DMS79 (cell line): ENCODE measurements at regions not wholly inside any gene's neighbourhood (a gene's known extent, or its start where the extent isn't known, plus 50 kb on each side); places are given as distances from the start of the nearest gene placed in this dataset.
"Not testable (repeated sequence)": the region's sequence is repeated elsewhere in the genome, so short reads cannot be mapped to it uniquely, and the experiment has no call there.

Source experiments
- DNase-seq: peaks from one replicate; lab custom pipeline; 2025; lab: John Stamatoyannopoulos, UW

DNA sequence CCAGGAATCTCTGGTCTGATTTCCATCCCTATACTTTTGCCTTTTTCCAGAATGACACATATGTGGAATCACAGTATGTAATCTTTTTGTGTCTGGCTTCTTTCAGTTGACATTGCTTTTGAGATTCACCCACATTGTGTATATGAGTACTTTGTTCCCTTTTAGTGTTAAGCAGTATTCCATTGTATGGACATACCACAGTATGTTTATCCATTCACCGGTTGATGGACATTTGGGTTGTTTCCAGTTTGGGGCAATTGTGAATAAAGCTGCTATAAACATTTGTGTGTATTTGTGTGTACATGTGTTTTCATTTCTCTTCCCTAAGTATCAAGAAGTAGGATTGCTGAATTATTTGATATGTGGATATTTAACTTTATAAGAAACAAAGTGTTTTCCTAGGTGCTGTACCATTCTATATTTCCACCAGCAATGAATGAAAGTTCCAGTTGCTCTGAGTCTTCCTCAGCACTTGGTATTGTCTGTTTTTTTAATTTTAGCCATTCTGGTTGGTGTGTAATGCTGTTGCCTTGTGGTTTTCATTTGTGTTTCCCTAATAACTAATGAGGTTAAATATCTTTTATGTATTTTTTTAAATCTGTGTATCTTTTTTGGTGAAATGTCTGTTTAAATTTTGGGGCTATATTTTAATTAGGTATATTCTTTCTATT is 203.5 kb upstream of the HAAO start:
- no peak for DNase-seq

DNA sequence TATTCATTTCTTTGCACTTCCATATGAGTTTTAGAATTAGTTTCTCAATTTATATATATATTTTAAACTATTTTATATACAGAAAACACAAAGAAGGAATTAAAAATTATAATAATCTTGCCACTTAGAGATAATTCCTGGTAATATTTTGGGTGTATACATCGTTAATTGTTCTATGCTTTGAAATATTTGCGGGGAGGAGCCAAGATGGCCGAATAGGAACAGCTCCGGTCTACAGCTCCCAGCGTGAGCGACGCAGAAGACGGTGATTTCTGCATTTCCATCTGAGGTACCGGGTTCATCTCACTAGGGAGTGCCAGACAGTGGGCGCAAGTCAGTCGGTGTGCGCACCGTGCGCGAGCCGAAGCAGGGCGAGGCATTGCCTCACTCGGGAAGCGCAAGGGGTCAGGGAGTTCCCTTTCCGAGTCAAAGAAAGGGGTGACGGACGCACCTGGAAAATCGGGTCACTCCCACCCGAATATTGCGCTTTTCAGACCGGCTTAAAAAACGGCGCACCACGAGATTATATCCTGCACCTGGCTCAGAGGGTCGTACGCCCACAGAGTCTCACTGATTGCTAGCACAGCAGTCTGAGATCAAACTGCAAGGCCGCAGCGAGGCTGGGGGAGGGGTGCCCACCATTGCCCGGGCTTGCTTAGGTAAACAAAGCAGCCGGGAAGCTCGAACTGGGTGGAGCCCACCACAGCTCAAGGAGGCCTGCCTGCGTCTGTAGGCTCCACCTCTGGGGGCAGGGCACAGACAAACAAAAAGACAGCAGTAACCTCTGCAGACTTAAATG is 197.1 kb upstream of the HAAO start:
- DNase-seq, result not testable (repeated sequence)

DNA sequence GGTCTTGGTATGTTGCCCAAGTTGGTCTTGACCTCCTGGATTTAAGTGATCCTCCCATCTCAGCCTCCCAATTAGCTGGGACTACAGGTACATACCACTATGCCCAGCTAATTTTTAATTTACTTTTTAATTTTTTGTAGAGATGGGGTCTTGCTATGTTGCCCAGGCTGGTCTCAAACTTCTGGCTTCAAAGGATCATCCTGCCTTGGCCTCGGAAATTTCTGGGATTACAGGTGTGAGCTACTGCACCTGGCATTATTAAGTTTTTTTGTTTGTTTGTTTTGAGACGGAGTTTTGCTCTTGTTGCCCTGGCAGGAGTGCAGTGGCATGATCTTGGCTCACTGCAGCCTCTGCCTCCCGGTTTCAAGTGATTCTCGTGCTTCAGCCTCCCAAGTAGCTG is 195.7 kb upstream of the HAAO start:
- DNase-seq, result not testable (repeated sequence)

DNA sequence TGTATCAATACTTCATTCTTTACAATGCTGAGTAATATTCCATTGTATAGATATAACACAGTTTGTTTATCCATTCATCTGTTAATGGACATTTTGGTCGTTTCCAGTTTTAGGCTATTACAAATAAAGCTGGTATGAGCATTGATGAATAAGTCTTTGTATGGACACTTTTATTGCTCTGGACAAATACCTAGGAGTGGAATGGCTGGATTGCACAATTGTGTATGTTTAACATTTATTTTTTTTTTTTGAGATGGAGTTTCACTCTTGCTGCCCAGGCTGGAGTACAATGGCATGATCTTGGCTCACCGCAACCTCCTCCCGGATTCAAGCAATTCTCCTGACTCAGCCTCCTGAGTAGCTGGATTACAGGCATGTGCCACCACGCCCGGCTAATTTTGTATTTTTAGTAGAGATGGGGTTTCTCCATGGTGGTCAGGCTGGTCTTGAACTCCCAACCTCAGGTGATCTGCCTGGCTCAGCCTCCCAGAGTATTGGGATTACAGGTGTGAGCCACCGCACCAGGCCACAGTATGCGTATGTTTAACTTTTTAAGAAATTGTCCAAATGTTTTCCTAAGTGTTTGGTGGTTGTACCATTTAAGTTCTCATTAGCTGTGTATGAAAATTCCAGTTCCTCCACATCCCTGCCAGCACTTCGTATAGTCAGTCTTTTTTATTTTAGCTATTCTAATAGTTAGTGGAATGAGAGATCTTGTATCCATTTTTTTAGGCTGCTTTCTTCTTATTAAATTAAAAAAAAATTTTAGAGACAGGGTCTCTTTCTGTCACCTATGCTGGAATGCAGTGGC is 194.9 kb upstream of the HAAO start:
- DNase-seq, result no peak

DNA sequence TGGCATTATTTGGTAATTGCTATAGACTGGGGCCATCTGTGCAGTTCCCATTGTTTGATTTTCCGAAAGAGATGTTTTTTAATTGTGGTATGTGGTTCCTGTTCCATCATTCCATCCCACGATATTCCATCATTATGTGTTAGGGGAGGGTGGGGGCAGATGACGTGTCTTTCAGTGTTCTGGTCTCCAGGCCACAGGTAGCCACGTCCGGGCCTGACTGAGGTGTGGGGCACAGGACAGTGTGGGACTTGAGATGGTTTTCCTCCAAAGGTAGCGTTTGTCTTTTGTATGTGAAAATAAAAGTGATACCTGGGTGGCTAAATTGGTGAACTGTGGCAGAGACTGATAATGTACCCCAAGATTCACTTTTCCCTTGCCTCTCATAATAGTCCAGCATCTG is 192.2 kb upstream of the HAAO start:
- no peak for DNase-seq

DNA sequence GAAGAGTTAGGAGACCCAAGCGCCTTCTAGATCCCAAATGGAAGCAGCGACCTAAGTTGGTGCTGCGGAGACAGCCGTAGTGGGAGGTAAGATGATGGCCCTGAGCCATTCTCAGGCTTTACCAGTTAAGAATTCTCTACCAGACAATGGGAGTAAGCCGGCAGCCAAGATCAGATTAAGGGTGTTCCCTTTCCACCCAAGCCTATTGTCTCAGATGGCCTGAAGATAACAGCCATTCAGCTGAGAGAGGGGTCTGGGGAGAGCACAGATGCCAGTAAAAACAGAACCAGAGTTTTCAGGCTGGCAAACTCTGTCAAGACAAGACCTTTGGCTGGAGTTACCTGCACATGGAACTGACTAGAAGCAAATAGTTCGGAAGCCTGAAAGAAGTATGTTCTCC is 191.7 kb upstream of the HAAO start:
- DNase-seq, result no peak

DNA sequence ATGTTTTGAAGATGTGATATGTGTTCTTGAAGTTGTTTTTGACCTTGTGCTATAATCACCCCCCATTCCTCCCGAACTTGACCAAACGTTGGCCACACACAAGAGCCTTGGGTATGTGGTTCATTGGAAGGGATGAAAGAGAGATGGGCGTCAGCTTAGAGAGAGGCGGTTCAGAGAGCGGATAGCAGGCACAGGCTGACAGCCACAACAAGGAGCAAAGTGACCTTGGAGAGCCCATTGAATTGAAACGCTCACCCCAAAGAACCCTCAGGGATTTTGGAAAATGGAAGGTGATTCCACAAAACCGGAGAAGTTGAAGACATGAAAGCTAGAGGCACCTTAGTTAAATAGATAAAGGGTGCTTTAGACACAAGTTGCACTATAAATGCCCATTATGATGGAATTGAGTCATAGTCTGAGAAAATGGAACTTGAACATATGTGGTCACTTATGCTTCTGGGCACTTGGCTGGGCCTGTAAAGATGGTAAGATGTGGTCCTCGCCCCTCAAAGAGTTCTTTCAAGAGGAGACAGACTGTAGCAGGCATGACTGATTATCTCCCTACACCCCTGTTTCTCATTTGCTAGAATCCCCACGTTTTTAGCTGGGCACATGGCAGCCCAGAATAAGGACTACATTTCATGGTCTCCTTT is 188.5 kb upstream of the HAAO start:
- no peak for DNase-seq

DNA sequence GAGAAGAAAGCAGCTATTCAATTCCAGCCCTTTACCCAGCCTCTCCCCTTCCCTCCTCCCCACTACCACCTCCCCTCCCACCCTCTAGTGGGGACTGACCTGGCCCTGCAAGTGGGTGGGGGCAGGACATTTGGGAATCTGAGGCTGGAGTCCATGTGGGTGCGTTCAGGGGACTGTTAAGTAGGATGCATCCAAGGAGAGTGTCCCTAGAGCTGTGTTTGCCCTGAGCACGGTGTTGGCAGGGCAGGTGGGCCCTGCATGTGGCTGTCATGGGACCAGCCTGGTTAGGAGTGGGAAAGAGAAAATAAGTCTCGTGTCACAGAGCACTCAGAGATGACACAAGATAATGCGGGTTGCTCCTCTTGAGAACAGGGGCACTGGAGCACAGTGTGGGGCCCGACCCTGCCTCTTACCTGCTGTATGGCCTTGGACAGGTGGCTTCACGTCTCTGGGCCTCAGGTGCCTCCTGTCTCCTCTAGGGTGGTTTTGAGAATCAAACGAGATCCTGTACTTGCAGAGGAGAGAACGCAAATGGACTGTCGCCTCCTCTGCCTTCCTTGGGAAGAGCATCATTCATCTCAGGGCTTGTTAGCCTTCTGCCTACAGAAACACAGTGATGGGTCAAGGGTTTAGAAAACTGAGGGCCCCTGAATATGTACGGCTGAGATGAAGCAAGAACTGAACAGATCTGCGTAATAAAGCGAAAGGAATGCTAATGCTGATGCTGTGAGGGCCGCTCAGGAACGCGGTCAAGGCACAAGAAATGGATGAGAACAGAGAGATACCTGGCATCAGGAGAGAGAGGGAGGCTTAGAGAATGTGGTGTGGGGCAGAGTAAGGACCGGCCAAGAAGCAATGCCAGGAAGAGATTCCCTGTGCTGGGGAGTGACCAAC is 187.7 kb upstream of the HAAO start:
- DNase-seq, result no peak

DNA sequence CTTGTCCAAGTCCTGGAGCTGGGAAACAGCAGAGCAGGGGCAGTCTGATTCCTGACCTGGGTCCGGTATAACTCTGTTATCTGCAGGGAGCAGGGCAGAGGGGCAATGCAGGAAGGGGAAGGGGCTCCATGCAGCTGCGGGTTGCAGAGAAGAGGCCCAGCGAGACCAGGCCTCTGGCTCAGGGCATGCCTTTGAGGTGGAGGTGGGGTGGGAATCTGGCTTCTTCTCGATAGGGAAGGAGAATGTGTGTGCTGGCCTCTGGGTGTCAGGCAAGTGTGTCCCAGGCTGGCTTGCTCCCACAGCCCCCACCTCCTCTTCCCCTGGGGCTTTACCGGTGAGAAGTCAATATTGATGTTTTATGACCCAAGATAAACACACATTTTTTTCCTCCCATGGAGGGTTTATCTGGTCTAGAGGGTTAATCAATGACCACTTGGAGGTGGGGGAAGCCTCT is 187.1 kb upstream of the HAAO start:
- DNase-seq, result no peak

DNA sequence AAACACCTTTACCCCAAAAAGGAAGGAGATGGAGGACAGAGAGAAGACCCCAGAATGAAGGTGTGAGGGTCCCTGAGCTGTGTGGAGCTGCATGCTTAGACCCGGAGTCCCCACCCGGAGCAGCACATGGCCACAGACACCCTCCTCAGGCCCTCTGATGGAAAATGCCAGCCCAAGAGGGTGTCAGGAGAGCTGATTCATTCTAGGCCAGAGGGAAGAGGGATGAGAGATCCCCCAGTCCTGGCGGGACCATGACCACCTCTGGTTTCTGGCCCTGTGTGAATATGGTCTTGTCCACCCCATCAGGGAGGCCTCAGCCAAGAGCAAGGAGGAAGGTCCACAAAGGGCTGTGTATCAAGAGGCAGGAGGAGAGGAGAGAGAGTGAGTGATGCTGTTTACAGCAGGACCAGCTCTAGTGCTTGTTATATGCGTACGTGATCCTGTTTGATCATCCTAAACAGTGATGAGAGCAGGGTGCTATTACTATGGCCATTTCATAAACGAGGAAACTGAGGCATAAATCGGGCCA is 186.6 kb upstream of the HAAO start:
- no peak for DNase-seq

DNA sequence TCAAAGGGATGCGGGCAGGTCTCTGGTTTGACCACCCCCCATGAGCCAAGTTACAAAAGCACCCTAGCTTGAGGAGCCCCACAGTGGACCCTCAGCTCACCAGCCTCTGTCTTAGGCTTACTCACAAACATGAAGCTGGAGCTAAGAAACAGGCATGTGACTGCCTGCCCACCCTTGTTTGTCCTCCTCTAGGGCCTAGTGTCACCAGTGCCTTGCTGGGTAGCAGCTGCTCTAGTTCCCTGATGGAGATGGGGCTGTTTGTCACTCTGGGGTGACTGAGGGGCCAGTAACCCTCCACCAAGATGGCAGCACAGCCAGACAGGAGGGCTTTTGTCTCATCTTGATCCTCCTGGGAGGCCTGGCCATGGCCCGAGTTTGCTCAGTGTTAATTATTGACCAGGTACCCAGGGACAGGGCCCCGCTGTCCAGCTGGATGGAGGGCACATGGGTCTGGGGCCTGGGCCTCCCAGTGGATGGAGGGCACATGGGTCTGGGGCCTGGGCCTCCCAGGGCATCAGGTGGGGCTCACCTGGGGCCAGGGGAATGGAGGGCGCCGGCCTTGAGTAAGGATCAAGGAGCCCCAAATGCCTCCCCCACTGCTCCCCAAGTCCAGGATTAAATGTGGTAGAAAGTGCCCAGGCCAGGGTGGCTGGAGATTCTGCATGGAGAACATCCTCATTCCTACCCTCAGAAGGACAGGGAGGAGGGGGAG is 185.9 kb upstream of the HAAO start:
- no peak for DNase-seq

DNA sequence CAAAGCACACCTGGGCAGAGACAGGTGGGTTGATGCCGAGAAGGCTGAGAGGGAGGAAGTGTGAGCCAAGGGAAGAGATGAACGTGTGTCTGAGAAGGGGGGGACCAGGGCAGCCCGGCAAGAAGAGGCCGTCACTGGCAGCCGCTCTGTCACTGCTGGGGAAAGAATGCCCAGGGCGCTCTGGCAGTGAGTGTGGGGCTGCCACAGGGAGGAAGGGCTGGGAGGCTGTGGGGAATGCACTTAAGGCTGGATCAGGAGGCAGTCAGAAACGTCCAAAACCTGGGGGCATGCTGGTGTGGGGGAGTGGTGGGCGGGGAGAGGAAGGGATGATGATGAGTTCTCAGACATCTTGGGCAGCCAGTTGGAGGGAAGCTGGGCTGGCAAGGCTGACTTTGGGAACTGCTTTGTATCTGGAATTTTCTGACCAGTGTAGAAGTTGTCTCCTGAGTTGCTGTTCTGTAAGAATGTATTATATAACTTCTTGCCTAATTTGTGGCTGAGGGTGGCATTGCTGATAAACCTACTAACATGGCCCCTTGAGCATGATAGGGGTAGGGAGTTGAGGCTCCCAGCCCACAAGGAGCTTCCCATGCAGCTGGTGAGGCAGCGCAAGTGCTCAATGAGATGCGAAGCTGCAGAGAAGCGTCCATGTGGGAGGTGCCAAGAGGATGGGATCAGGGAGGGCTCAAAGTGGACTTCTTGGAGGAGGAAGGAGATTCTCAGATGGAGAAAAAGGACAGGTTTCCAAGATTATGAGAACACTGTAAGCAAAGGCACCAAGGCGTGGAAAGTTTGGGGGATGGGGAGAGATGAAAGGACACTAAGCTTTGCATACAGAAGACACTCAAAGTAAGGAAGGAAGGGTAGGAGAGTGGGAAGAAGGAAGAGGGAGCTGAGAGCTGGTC is 185.1 kb upstream of the HAAO start:
- no peak for DNase-seq

DNA sequence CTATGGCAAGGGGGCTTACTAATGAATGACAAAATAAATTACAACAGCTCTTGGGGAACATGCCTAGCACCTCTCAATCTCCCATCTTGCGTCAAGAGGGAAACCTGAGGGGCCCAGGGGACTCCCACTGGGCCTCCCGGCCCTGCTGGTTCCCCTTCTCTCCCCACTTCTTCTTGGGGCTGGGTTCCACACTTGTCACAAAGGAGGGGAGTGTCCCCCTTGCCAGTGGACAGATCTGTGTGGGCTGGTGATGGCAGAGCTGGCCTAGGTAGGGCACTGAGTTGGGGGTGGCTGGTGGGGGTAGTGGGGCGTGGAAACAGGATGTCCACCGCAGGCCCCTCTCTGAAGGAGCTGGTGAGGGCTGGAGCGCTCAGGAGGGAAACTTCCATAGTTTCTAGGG is 184.0 kb upstream of the HAAO start:
- DNase-seq, result no peak

DNA sequence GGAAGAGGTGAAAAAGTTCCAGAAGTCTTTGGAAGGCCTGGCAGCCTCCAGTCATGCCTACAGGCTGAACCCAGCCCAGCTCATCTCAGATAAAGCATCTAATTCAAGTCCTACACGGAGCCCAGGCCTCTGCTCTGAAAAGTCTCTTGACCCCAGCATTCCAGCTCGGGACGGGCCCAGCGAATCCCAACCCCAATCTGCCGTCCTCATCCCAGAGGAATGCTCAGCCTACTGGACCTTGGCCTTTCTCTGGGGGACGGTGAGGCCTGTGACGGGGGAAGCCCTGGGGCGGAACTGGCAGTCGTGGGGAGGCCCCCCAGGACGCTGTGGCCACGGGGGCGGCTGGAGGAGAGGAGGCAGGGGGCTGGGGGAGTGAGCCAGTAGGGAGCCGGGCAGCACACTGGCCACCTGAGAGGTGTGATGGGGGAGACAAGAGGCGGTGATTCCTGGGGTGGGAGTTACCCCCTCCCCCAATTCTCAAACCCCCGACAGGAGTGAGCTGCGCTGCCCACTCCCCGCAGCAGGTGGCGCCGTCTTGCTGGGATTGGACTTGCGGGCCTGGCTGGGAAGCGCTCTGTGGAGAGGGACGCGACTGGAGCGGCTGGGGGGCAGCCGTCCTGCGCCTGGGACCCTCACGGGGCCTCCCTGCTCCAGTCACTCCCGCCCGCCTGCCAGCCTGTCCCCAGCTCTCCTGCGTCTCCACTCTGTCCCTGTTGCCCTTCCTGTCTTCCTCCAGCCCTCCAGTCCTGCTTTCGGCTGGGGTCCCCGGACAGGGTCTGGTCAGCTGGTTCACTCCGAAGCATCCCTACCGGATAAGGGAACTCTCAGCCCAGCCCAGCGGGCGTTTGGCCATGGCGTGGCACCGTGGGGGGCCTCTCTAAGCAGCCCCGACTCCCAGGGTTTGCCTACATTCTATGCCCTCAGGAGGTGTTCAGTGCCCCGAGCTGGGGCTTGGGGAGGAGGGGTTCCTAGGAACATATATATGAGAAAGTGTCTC is 182.6 kb upstream of the HAAO start:
- peak; percentile 14 for DNase-seq

DNA sequence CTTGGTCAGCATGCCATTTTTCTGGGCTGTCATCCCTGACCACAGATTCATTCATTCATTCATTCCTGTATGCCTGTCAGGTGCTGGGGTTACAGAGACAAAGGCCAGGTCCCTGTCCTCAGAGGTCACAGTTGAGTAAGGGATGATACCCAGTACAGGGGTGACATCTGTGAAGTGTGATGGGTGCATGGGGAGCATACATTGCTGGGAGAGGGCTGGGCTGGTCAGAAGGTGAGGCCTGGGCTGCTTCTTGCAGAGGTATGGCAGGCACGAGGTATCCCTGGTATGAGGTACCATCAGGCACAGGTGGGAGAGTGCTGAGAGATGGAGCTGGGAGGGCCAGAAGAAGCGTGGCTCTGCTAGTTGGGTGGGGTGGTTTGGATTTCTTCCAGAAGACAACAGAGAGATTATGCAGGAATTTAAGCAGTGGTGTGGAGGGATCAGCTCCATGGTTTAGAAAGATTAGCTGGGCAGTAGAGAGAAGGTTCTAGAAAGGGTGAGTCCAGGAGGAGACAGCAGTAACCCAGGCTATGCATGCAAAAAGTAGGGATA is 181.9 kb upstream of the HAAO start:
- DNase-seq, result no peak

DNA sequence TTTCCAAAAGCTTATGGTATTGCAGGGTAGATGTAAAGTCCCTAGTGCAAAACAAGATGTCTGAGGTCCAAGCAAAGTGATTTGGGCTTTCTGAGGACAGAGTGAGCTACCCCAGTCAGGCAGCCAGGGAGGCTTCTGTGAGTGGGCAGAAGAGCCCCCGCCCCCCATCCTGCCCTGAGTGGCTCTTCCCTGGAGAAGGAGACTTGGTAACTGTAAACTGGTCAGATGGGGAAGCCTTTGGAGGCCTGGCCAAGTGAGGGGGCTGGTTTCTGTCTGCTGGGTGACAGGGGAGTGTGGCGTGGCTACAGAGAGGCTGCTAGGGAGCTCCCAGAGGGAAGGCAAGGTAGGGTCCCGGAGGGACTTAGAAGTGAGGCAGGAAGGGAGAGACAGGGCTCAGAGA is 181.3 kb upstream of the HAAO start:
- DNase-seq, result no peak

DNA sequence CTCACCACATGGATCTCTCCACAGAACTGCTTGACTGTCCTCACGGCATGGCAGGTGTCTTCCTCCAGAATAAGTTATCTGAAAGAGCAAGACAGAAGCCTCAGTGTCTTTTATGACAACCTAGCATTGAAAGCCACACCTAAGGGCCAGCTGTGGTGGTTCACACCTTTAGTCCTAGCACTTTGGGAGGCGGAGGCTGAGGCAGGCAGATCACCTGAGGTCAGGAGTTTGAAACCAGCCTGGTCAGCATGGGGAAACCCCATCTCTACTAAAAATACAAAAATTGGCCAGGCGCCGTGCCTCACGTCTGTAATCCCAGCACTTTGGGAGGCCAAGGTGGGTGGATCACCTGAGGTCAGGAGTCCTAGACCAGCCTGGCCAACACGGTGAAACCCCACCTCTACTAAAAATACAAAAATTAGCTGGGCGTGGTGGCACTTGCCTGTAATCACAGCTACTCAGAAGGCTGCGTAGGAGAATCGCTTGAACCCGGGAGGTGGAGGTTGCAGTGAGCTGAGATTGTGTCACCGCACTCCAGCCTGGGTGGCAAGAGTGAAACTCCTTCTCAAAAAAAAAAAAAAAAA is 180.6 kb upstream of the HAAO start:
- DNase-seq, result not testable (repeated sequence)
